Transverse colon (tissue), 3 donors: ENCODE measurements at regions not wholly inside any gene's neighbourhood (a gene's known extent, or its start where the extent isn't known, plus 50 kb on each side); places are given as distances from the start of the nearest gene placed in this dataset.

Experiments used
- EP300 ChIP-seq: sonication (generic); formaldehyde crosslinking; IDR thresholded peaks from one replicate; pipeline ENCODE4 v1.6.1; 2017; ENCODE audit warnings: antibody characterized with exemption, low read depth
- POLR2A ChIP-seq: fragments of 450-650 bp; IDR thresholded peaks from one replicate; pipeline ENCODE4 v1.6.1; 2016; ENCODE audit warnings: antibody characterized with exemption, mild to moderate bottlenecking, moderate library complexity
- TF ChIP-seq, protein P1 (sequence below), 5 experiments: fragments of 200-600 bp in 3 of 5; fragments of 450-650 bp in 2 of 5; sonication (generic) in 3 of 5; IDR thresholded peaks; 1 replicate in 2 of 5; 2 replicates in 3 of 5; pipeline ENCODE4 v1.5.1; 2016 to 2017; ENCODE audit warnings: antibody characterized with exemption in 5 of 5, inconsistent platforms in 3 of 5, mild to moderate bottlenecking in 2 of 5, moderate library complexity in 1 of 5

GRCh38 chr14:39988939-39989338 lies 556.7 kb upstream of the FBXO33 start:
- TF ChIP-seq, protein P1, sequence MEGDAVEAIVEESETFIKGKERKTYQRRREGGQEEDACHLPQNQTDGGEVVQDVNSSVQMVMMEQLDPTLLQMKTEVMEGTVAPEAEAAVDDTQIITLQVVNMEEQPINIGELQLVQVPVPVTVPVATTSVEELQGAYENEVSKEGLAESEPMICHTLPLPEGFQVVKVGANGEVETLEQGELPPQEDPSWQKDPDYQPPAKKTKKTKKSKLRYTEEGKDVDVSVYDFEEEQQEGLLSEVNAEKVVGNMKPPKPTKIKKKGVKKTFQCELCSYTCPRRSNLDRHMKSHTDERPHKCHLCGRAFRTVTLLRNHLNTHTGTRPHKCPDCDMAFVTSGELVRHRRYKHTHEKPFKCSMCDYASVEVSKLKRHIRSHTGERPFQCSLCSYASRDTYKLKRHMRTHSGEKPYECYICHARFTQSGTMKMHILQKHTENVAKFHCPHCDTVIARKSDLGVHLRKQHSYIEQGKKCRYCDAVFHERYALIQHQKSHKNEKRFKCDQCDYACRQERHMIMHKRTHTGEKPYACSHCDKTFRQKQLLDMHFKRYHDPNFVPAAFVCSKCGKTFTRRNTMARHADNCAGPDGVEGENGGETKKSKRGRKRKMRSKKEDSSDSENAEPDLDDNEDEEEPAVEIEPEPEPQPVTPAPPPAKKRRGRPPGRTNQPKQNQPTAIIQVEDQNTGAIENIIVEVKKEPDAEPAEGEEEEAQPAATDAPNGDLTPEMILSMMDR (IDR thresholded peaks at IDR 0.05): peak in 3 of 5 experiments; percentile 19 to 33 (median 27)
- TF ChIP-seq POLR2A (no peak), EP300 (no peak)
